ENCODE measurements at regions not wholly inside any gene's neighbourhood (a gene's known extent, or its start where the extent isn't known, plus 50 kb on each side); places are given as distances from the start of the nearest gene placed in this dataset.

GRCh38 chr18:30034818-30035217 lies 1007.7 kb downstream of the DSC3 start:
- no peak for DNase-seq

GRCh38 chr18:30016179-30016578 lies 1026.4 kb downstream of the DSC3 start:
- no peak for DNase-seq

GRCh38 chr18:30004965-30005364 lies 1037.6 kb downstream of the DSC3 start:
- DNase-seq = no peak

DNA sequence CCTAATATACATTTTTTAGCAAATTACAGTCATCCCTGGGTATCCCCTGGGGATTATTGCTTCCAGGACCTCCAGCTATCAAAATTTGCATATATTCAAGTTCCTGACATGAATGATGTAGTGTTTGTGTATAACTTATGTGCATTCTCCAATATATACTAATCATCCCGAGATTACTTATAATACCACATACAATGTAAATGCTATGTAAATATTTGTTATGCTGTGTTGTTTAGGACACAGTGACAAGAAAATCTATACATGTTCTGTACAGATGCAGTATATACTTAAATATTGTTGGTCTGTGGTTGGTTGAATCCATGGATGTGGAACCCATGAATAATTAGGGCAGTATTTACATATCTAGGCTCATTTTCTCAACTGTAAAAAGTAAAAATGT lies 1060.3 kb downstream of the DSC3 start:
- DNase-seq = no peak

DNA sequence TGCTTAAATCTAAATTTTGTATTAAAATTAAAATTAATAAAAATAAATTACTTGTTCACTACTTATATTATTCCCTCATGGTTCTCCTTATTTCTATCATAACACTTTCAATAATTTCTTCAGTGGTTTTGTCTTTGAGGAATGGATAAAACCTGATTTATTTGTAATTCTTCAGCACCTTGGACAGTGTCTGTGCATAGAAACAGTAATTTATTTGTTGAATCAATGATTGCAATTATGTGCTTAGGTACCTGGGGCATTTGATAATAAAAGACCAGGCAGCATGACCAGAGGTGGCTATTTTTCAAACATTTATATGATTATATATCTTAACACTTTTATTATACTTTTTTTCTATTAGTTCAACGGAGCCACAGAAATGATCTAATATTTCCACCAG lies 1062.7 kb downstream of the DSC3 start:
- no peak for DNase-seq

DNA sequence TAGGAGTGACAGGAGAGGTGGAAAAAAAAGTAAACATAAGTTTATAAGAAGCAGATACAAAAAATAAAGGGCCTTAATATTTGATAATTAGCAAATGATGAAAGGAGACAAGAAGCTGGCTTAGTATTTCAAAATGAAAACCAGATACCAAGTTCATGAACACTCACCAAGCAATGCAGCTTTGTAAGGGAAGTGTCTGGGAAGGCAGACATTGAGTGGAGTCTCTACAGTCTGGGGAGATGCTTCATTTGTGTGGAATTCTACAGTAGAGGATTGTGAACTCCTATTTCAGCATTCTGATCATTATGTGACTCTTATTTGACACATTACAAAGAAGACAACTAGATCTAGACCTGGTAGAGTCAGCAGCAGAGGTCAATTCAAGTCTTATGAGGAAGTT lies 1072.7 kb downstream of the DSC3 start:
- DNase-seq = no peak

GRCh38 chr18:29962579-29962978 lies 1080.0 kb downstream of the DSC3 start:
- no peak for DNase-seq

DNA sequence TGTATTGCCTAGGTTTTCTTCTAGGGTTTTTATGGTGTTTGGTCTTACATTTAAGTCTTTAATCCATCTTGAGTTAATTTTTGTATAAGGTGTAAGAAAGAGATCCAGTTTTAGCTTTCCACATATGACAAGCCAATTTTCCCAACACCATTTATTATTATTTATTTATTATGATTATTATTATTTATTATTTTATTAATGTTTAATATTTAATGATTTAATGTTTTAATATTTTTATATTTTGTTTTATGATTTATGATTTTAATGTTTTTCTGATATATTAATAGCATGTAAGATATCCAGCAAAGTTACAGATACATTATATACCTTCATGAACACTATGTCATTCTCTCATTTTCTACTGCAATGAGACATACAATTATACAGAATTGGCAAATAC lies 1082.0 kb downstream of the DSC3 start:
- no peak for DNase-seq

GRCh38 chr18:29930231-29930630 lies 1112.3 kb downstream of the DSC3 start:
- DNase-seq = no peak

DNA sequence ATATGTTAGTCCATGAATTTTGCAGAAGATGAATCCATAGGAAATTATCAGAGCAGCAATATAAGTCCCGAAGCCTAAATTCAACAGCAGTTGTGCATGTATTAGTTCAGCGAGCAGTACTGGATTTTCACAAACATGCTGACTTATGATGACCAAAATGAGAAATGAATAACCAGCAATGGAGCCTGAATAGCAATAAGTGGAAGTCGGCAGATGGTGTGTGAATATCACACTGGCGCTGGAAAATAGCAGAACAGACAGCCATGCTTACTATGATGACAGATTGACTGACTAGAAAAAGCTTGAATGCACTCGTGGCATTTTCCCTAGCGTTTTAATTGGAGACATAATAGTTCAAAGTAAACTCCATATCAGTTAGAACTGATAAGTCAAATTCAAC lies 1114.5 kb downstream of the DSC3 start:
- DNase-seq = no peak

GRCh38 chr18:29925566-29925965 lies 1117.0 kb downstream of the DSC3 start:
- DNase-seq = no peak

DNA sequence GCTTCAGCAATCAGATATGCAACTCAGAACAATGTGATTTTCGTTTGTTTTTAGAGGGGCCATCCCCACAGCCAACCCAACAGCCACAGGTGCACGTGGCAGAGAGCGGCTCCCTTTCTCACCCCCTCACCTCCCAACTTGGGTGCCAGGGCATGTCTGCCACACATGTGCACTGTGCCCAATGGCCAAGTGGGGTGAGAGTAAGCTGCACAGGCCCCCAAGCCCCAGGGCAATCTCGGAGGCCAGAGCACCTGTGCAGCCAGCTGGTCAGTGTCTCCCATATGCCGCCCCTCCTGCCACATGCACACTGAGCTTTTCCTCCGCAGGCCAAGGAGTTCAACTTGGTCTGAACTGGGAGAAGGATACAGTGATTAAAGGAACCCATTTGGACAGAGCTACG lies 1130.2 kb downstream of the DSC3 start:
- no peak for DNase-seq

GRCh38 chr18:29892960-29893558 lies 1149.5 kb downstream of the DSC3 start:
- DNase-seq = peak; percentile 4

GRCh38 chr18:29883114-29883513 lies 1159.4 kb downstream of the DSC3 start:
- no peak for DNase-seq

DNA sequence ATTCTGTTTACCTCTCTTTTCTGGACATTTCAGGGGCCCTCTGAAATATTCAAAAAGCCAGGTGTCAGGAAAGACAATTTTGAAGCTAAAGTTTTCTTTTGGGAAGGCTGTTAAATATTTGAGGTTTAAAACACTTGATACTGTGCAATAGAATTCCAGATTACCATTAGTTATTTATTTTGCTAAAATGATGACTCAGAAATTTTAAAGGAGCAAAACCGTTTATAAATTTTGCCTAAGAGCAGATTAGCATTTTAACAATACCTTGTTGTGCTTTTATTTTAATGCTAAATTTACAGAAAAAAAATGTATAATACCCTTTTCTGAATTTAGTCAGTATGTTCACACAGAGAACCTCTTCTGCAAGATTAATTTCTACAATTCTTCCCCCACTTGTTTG lies 1159.9 kb downstream of the DSC3 start:
- no peak for DNase-seq

DNA sequence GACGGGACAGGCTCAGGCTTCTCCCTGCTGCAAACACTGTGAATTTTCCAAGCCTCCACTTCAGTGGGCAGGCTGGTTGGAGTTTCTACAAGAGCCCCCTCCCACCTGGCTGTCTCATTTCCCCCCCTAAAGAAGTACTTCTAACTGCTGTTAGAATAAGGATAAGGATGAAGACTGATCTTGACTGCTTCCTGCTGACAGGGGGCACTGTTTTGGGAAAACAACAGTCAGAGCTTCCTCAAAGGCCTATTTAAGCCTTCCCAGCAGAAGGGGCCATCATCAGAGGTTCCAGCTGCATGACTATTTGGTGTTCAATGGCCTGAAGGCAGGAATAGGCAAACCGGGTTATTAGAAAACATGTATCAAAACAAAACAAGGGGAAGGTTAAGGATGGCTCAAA lies 1162.8 kb downstream of the DSC3 start:
- no peak for DNase-seq

GRCh38 chr18:29874519-29875098 lies 1167.9 kb downstream of the DSC3 start:
- peak; percentile 42 for DNase-seq

- no peak for DNase-seq
Observed at GRCh38 chr18:29873211-29873610, 1169.3 kb downstream of the DSC3 start.

DNA sequence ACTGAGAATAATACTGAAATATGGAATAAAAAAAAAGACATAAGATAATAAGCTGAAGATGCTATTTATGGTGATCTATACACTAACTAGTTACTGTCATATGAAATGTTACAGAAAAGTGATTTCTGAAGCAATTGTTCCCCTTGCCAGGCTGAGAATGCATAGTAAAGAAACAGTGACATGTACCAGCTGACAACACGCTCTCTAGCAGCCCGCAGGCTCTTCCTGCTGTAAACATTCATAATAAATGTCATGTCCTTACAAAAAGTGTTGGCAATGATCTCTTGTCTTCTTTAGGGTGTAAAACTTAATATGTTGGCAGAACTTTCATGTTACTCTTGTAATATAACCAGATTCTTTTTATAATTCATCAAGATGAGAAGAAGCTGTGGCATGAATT lies 1171.3 kb downstream of the DSC3 start:
- DNase-seq = no peak

- no peak for DNase-seq
Observed at GRCh38 chr18:29862824-29863223, 1179.7 kb downstream of the DSC3 start.

DNA sequence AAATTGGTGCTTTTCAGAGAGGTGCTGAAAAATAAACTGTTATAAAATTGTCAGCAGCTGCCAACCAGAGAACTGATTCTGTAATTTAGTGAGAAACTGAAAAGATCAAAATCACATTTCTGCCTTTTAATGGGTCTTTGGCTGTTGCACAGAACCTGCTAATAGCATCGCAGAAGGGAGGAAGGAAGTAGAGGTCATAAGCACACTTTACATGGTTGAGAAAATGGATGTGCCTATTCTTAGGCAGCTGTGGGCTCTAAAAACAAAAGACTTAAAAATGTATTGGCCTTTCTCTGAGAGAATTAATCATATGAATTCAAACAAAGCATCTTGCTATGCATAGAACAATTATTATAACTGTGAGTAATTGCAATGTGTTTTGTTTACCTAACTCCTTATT lies 1186.9 kb downstream of the DSC3 start:
- no peak for DNase-seq

- DNase-seq = no peak
Observed at GRCh38 chr18:29853126-29853525, 1189.4 kb downstream of the DSC3 start.

GRCh38 chr18:29849144-29849543 lies 1193.4 kb downstream of the DSC3 start:
- DNase-seq = no peak

DNA sequence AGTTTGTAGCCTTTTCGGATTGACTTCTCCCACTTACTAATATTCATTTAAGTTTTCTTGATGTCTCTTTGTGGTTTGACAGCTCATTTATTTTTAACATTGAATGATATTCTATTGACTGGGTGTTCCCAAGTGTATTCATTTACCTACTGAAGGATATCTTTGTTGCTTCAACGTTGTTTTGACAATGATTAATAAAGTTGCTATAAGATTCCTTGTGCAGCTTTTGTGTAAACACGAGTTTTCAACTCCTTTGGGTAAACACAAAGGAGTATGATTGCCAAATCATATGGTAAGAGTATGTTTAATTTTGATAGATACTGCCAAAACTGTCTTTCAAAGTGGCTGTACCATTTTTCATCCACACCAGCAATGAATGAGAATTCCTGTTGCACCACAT lies 1200.9 kb downstream of the DSC3 start:
- DNase-seq = no peak

DNA sequence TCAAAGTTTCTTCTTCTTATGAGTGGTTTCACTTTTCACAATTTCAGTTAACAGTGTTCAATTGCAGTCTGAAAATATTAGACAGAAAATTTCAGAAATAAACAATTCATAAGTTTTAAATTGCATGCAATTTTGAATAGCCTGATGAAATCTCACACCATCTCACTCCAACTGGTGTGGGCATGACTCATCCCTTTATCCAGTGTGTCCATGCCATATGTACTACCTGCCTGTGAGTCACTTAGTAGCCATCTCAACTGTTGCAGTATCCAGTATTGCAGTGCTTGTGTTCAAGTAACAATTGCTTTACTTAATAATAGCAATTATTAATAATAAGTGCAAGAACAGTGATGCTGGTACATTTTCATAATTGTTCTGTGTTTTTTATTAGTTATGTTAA lies 1202.5 kb downstream of the DSC3 start:
- peak; percentile 22 for DNase-seq

Measured in fibroblast of skin of back (primary cell).